ENCODE measurements at regions not wholly inside any gene's neighbourhood (a gene's known extent, or its start where the extent isn't known, plus 50 kb on each side); places are given as distances from the start of the nearest gene placed in this dataset.

- H3K4me3 ChIP-seq (ENCODE audit: low read depth, low read length), result no peak overlapping the region
- TF ChIP-seq CTCF (IDR thresholded peaks at IDR 0.05; ENCODE audit: low read depth, low read length), result no peak
These were observed 615.9 kb upstream of the MIS18BP1 start for GRCh38 chr14:45868863-45869262.

- no peak for TF ChIP-seq CTCF (IDR thresholded peaks at IDR 0.05; ENCODE audit: low read depth, low read length)
- H3K4me3 ChIP-seq (ENCODE audit: low read depth, low read length), result no peak overlapping the region
These were observed 615.4 kb upstream of the MIS18BP1 start for GRCh38 chr14:45868377-45868776.

- H3K4me3 ChIP-seq (ENCODE audit: low read depth, low read length), result no peak overlapping the region
- no peak for TF ChIP-seq CTCF (IDR thresholded peaks at IDR 0.05; ENCODE audit: low read depth, low read length)
These were observed 614.3 kb upstream of the MIS18BP1 start for GRCh38 chr14:45867046-45867894.

- no peak for TF ChIP-seq CTCF (IDR thresholded peaks at IDR 0.05; ENCODE audit: low read depth, low read length)
- no peak overlapping the region for H3K4me3 ChIP-seq (ENCODE audit: low read depth, low read length)
These were observed 585.6 kb upstream of the MIS18BP1 start for GRCh38 chr14:45838597-45838996.

- no peak for TF ChIP-seq CTCF (IDR thresholded peaks at IDR 0.05; ENCODE audit: low read depth, low read length)
- no peak overlapping the region for H3K4me3 ChIP-seq (ENCODE audit: low read depth, low read length)
These were observed 566.1 kb upstream of the MIS18BP1 start for GRCh38 chr14:45819107-45819506.

GRCh38 chr14:45811155-45811554 lies 558.2 kb upstream of the MIS18BP1 start:
- no peak overlapping the region for H3K4me3 ChIP-seq (ENCODE audit: low read depth, low read length)

More at GRCh38 chr14:45811155-45811554, 558.2 kb upstream of the MIS18BP1 start:
- no peak for TF ChIP-seq CTCF (IDR thresholded peaks at IDR 0.05; ENCODE audit: low read depth, low read length)

All from WI38 (cell line).